Right atrium auricular region (tissue), 2 donors: ENCODE measurements at regions not wholly inside any gene's neighbourhood (a gene's known extent, or its start where the extent isn't known, plus 50 kb on each side); places are given as distances from the start of the nearest gene placed in this dataset.

Experiments used
- DNase-seq: peaks from one replicate; pipeline ENCODE4 v3.0.0-alpha.2; 2019; ENCODE audit warnings: low spot score
- H3K27ac ChIP-seq, 2 donors: fragments of 200-600 bp; sonication (generic); 1 replicate in 1 of 2; 2 replicates in 1 of 2; pipeline ENCODE4 v1.5.1; 2016 to 2019
- H3K27me3 ChIP-seq, 2 donors: fragments of 200-600 bp; sonication (generic); one replicate each; pipeline versions ENCODE4 v1.5.1 to v1.6.0; 2017 to 2019
- H3K36me3 ChIP-seq: fragments of 200-600 bp; sonication (generic); one replicate; pipeline ENCODE4 v1.5.1; 2016
- H3K4me1 ChIP-seq, 2 donors: fragments of 200-600 bp; sonication (generic); one replicate each; pipeline versions ENCODE4 v1.5.1 to v1.6.0; 2017 to 2019
- H3K4me3 ChIP-seq, 2 donors: fragments of 200-600 bp; sonication (generic); 1 replicate in 1 of 2; 2 replicates in 1 of 2; pipeline ENCODE4 v1.5.1; 2017 to 2019; ENCODE audit warnings: mild to moderate bottlenecking in 1 of 2, moderate library complexity in 1 of 2
- H3K9me3 ChIP-seq, 2 donors: fragments of 200-600 bp; sonication (generic); one replicate each; pipeline ENCODE4 v1.5.1; 2019
- TF ChIP-seq, protein P1 (sequence below), 2 donors: fragments of 200-600 bp; sonication (generic); IDR thresholded peaks; one replicate each; pipeline ENCODE4 v1.5.1; 2019; ENCODE audit warnings: antibody characterized with exemption in 2 of 2

- no peak overlapping the region for H3K27ac ChIP-seq
- TF ChIP-seq, protein P1, sequence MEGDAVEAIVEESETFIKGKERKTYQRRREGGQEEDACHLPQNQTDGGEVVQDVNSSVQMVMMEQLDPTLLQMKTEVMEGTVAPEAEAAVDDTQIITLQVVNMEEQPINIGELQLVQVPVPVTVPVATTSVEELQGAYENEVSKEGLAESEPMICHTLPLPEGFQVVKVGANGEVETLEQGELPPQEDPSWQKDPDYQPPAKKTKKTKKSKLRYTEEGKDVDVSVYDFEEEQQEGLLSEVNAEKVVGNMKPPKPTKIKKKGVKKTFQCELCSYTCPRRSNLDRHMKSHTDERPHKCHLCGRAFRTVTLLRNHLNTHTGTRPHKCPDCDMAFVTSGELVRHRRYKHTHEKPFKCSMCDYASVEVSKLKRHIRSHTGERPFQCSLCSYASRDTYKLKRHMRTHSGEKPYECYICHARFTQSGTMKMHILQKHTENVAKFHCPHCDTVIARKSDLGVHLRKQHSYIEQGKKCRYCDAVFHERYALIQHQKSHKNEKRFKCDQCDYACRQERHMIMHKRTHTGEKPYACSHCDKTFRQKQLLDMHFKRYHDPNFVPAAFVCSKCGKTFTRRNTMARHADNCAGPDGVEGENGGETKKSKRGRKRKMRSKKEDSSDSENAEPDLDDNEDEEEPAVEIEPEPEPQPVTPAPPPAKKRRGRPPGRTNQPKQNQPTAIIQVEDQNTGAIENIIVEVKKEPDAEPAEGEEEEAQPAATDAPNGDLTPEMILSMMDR (IDR thresholded peaks at IDR 0.05), result no peak
- peaks cover 0 to 6% of the 10 kb centered on the region in 2 donors for H3K4me1 ChIP-seq
- H3K36me3 ChIP-seq, result no peaks in the 10 kb centered on the region
- no peak for DNase-seq
- H3K4me3 ChIP-seq, result no peak overlapping the region
- H3K9me3 ChIP-seq, result no peaks in the 10 kb centered on the region
- no peaks in the 10 kb centered on the region for H3K27me3 ChIP-seq
Measured at GRCh38 chr16:85357924-85358505, 245.7 kb upstream of the CIBAR2 start.

DNA sequence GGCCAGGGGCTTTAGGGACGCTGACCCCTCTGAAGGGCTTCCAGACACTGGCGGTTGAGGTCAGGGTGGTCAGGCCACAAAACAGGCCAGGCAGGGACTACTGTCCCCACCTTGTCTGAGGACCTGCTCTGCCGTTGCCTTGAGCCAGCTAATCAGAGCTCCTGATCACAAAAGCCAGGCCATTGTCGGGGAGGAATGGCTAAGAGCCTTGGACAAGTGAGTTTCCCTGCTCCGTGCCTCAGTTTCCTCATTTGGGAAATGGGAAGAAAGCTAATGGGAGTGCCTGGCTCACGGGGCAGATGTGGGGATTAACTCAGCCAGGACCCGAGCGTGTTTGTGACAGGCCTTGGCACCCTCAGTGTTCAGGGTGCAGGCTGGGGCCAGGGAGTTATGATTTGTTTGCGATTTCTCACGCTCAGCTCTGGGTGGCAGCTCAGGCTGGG is 246.5 kb upstream of the CIBAR2 start:
- H3K36me3 ChIP-seq, result no peaks in the 10 kb centered on the region
- no peak overlapping the region for H3K27ac ChIP-seq
- DNase-seq, result no peak
- H3K9me3 ChIP-seq, result no peaks in the 10 kb centered on the region
- TF ChIP-seq, protein P1 (IDR thresholded peaks at IDR 0.05), result no peak
- H3K27me3 ChIP-seq, result no peaks in the 10 kb centered on the region
- H3K4me3 ChIP-seq, result no peak overlapping the region
- H3K4me1 ChIP-seq, result peaks cover 0 to 6% of the 10 kb centered on the region in 2 donors

GRCh38 chr16:85359147-85359822 is 247.0 kb upstream of the CIBAR2 start:
- Histone ChIP-seq H3K27ac (no peak overlapping the region), H3K27me3 (no peaks in the 10 kb centered on the region), H3K9me3 (peaks cover 0 to 3% of the 10 kb centered on the region in 2 donors), H3K36me3 (no peaks in the 10 kb centered on the region), H3K4me1 (peaks cover 0 to 6% of the 10 kb centered on the region in 2 donors), H3K4me3 (no peak overlapping the region)
- no peak for DNase-seq
- TF ChIP-seq, protein P1 (IDR thresholded peaks at IDR 0.05), result no peak

GRCh38 chr16:85360323-85361277 is 248.3 kb upstream of the CIBAR2 start:
- H3K27ac ChIP-seq, result no peak overlapping the region
- no peak for DNase-seq
- TF ChIP-seq, protein P1 (IDR thresholded peaks at IDR 0.05), result no peak

DNA sequence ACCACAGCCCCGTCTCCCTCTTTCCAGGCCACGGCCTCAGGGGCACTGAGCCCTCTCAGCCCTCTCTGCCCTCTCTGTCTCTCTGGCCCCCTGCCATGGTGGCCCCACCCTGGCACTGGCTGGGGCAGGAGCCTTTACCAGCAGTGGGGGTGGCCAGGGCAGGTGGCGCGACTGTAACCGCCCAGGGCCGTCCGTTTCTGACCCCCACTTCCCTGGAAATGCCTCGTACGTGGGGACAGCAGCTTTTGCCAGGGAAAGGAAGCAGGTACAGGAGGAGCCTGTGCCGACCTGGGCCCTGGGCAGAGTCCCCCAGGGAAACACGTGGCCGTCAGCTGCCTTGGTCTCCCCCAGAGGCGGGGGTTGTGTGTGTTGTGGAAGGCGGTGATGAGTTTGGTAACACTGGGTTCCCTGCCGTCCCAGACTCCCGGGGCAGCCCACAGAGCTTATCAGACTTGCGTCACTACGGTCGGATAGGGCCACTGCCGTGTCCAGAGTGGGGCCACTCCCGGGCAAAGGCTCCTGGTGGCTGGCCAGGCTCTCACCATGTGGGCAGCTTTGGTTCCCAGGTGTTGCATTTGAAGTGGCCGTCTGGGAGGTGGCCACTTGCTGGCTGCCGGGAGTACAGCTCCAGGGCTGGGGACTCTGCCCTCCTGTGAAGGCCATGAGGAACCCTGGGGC is 249.3 kb upstream of the CIBAR2 start:
- peak; percentile 80 for DNase-seq
- H3K4me1 ChIP-seq, result peaks cover 0 to 11% of the 10 kb centered on the region in 2 donors
- H3K4me3 ChIP-seq, result no peak overlapping the region
- H3K9me3 ChIP-seq, result peaks cover 0 to 3% of the 10 kb centered on the region in 2 donors
- H3K27ac ChIP-seq, result no peak overlapping the region
- TF ChIP-seq, protein P1 (IDR thresholded peaks at IDR 0.05), result no peak
- no peaks in the 10 kb centered on the region for H3K27me3 ChIP-seq
- no peaks in the 10 kb centered on the region for H3K36me3 ChIP-seq

More at GRCh38 chr16:85360323-85361277, 248.3 kb upstream of the CIBAR2 start:
- no peak overlapping the region for H3K4me3 ChIP-seq
- no peaks in the 10 kb centered on the region for H3K27me3 ChIP-seq
- H3K9me3 ChIP-seq, result peaks cover 0 to 3% of the 10 kb centered on the region in 2 donors
- H3K4me1 ChIP-seq, result peaks cover 0 to 6% of the 10 kb centered on the region in 2 donors
- H3K36me3 ChIP-seq, result no peaks in the 10 kb centered on the region
